ENCODE measurements at regions not wholly inside any gene's neighbourhood (a gene's known extent, or its start where the extent isn't known, plus 50 kb on each side); places are given as distances from the start of the nearest gene placed in this dataset.

- H3K4me3 ChIP-seq (ENCODE audit: control insufficient read depth in 1 of 7, extremely low read depth in 1 of 7, insufficient read depth in 4 of 7, low read depth in 2 of 7, low read length in 6 of 7), result no peak overlapping the region
- CTCF ChIA-PET, result no interaction called here
- no peaks in the 10 kb centered on the region for H3K36me3 ChIP-seq (ENCODE audit: control insufficient read depth in 4 of 4, insufficient read depth in 4 of 4, low read length in 3 of 4)
- H3K9me3 ChIP-seq (ENCODE audit: control extremely low read depth in 1 of 5, control insufficient read depth in 4 of 5, insufficient read depth in 2 of 5, low read depth in 1 of 5, low read length in 4 of 5), result no peaks in the 10 kb centered on the region
- H3K4me1 ChIP-seq (ENCODE audit: control extremely low read depth in 1 of 4, control insufficient read depth in 4 of 4, insufficient read depth in 4 of 4, low read length in 3 of 4), result no peaks in the 10 kb centered on the region
- peaks cover 0 to 3% (median 0%) of the 10 kb centered on the region in 5 experiments for H3K27me3 ChIP-seq (replicated peaks in 2 of 5; ENCODE audit: control insufficient read depth in 4 of 5, insufficient read depth in 5 of 5, low read length in 4 of 5)
- H3K27ac ChIP-seq (ENCODE audit: insufficient read depth in 1 of 2, low read depth in 1 of 2, low read length in 2 of 2, poor library complexity in 1 of 2, severe bottlenecking in 2 of 2), result no peak overlapping the region
- no peak for DNase-seq
- POLR2A ChIA-PET, result no interaction called here
- 97% methylated on average over 9 of the region's 11 CpGs for WGBS (ENCODE audit: insufficient coverage)
Measured at GRCh38 chr12:107231303-107231702, 138.0 kb upstream of the CRY1 start.

- H3K27me3 ChIP-seq (replicated peaks in 2 of 5; ENCODE audit: control insufficient read depth in 4 of 5, insufficient read depth in 5 of 5, low read length in 4 of 5), result peaks cover 0 to 2% (median 0%) of the 10 kb centered on the region in 5 experiments
- no peaks in the 10 kb centered on the region for H3K36me3 ChIP-seq (ENCODE audit: control insufficient read depth in 4 of 4, insufficient read depth in 4 of 4, low read length in 3 of 4)
- CTCF ChIA-PET, result interaction anchor here (1.0 kb wide), 1 partner anchor 9 kb away, joined by 3 read pairs; no protein-coding TSS in a partner anchor
- POLR2A ChIA-PET, result interaction anchor here (0.7 kb wide), 1 partner anchor 10 kb away, joined by 3 read pairs; no protein-coding TSS in a partner anchor
- H3K4me1 ChIP-seq (ENCODE audit: control extremely low read depth in 1 of 4, control insufficient read depth in 4 of 4, insufficient read depth in 4 of 4, low read length in 3 of 4), result peaks cover 0 to 12% (median 7%) of the 10 kb centered on the region in 4 experiments
- H3K4me3 ChIP-seq (ENCODE audit: control insufficient read depth in 1 of 7, extremely low read depth in 1 of 7, insufficient read depth in 4 of 7, low read depth in 2 of 7, low read length in 6 of 7), result no peak overlapping the region
- H3K27ac ChIP-seq (ENCODE audit: insufficient read depth in 1 of 2, low read depth in 1 of 2, low read length in 2 of 2, poor library complexity in 1 of 2, severe bottlenecking in 2 of 2), result no peak overlapping the region
- no peaks in the 10 kb centered on the region for H3K9me3 ChIP-seq (ENCODE audit: control extremely low read depth in 1 of 5, control insufficient read depth in 4 of 5, insufficient read depth in 2 of 5, low read depth in 1 of 5, low read length in 4 of 5)
- no peak for DNase-seq
- 98% methylated on average over 3 of the region's 3 CpGs for WGBS (ENCODE audit: insufficient coverage)
Measured at GRCh38 chr12:107233551-107233950, 140.2 kb upstream of the CRY1 start.

- Histone ChIP-seq H3K4me3 (ENCODE audit: control insufficient read depth in 1 of 7, extremely low read depth in 1 of 7, insufficient read depth in 4 of 7, low read depth in 2 of 7, low read length in 6 of 7) (no peak overlapping the region), H3K4me1 (ENCODE audit: control extremely low read depth in 1 of 4, control insufficient read depth in 4 of 4, insufficient read depth in 4 of 4, low read length in 3 of 4) (peaks cover 0 to 12% (median 7%) of the 10 kb centered on the region in 4 experiments), H3K36me3 (ENCODE audit: control insufficient read depth in 4 of 4, insufficient read depth in 4 of 4, low read length in 3 of 4) (no peaks in the 10 kb centered on the region), H3K9me3 (ENCODE audit: control extremely low read depth in 1 of 5, control insufficient read depth in 4 of 5, insufficient read depth in 2 of 5, low read depth in 1 of 5, low read length in 4 of 5) (no peaks in the 10 kb centered on the region), H3K27me3 (replicated peaks in 2 of 5; ENCODE audit: control insufficient read depth in 4 of 5, insufficient read depth in 5 of 5, low read length in 4 of 5) (peaks cover 0 to 2% (median 0%) of the 10 kb centered on the region in 5 experiments), H3K27ac (ENCODE audit: insufficient read depth in 1 of 2, low read depth in 1 of 2, low read length in 2 of 2, poor library complexity in 1 of 2, severe bottlenecking in 2 of 2) (no peak overlapping the region)
- POLR2A ChIA-PET, result no interaction called here
- no peak for DNase-seq
- 100% methylated on average over 2 of the region's 2 CpGs for WGBS (ENCODE audit: insufficient coverage)
- CTCF ChIA-PET, result interaction anchor here (0.7 to 1.9 kb wide), 3 partner anchors 9 to 372 kb away, joined by 3 to 5 read pairs (median 4); no protein-coding TSS in a partner anchor
Measured at GRCh38 chr12:107235600-107235999, 142.3 kb upstream of the CRY1 start.

GRCh38 chr12:107236824-107237511 is 143.6 kb upstream of the CRY1 start:
- POLR2A ChIA-PET, result no interaction called here
- H3K9me3 ChIP-seq (ENCODE audit: control extremely low read depth in 1 of 5, control insufficient read depth in 4 of 5, insufficient read depth in 2 of 5, low read depth in 1 of 5, low read length in 4 of 5), result no peaks in the 10 kb centered on the region
- peaks cover 0 to 12% (median 7%) of the 10 kb centered on the region in 4 experiments for H3K4me1 ChIP-seq (ENCODE audit: control extremely low read depth in 1 of 4, control insufficient read depth in 4 of 4, insufficient read depth in 4 of 4, low read length in 3 of 4)
- H3K27me3 ChIP-seq (replicated peaks in 2 of 5; ENCODE audit: control insufficient read depth in 4 of 5, insufficient read depth in 5 of 5, low read length in 4 of 5), result peaks cover 0 to 2% (median 0%) of the 10 kb centered on the region in 5 experiments
- CTCF ChIA-PET, result interaction anchor here (0.6 to 1.9 kb wide), 3 partner anchors 13 to 132 kb away, joined by 3 to 5 read pairs (median 3); no protein-coding TSS in a partner anchor
- H3K36me3 ChIP-seq (ENCODE audit: control insufficient read depth in 4 of 4, insufficient read depth in 4 of 4, low read length in 3 of 4), result no peaks in the 10 kb centered on the region
- H3K4me3 ChIP-seq (ENCODE audit: control insufficient read depth in 1 of 7, extremely low read depth in 1 of 7, insufficient read depth in 4 of 7, low read depth in 2 of 7, low read length in 6 of 7), result peak overlapping the region in 1 of 7 experiments; percentile 7
- no peak overlapping the region for H3K27ac ChIP-seq (ENCODE audit: insufficient read depth in 1 of 2, low read depth in 1 of 2, low read length in 2 of 2, poor library complexity in 1 of 2, severe bottlenecking in 2 of 2)
- DNase-seq, result peak in 2 of 3 donors; percentile 25 to 35
- 41% methylated on average over 6 of the region's 6 CpGs for WGBS (ENCODE audit: insufficient coverage)

GRCh38 chr12:107238296-107238695 is 144.9 kb upstream of the CRY1 start:
- ChIA-PET POLR2A (no interaction called here), CTCF (no interaction called here)
- no peak for DNase-seq
- no peak overlapping the region for H3K4me3 ChIP-seq (ENCODE audit: control insufficient read depth in 1 of 7, extremely low read depth in 1 of 7, insufficient read depth in 4 of 7, low read depth in 2 of 7, low read length in 6 of 7)
- H3K4me1 ChIP-seq (ENCODE audit: control extremely low read depth in 1 of 4, control insufficient read depth in 4 of 4, insufficient read depth in 4 of 4, low read length in 3 of 4), result peaks cover 3 to 13% (median 8%) of the 10 kb centered on the region in 4 experiments
- WGBS (ENCODE audit: insufficient coverage), result 100% methylated on average over 2 of the region's 3 CpGs
- H3K36me3 ChIP-seq (ENCODE audit: control insufficient read depth in 4 of 4, insufficient read depth in 4 of 4, low read length in 3 of 4), result no peaks in the 10 kb centered on the region
- no peak overlapping the region for H3K27ac ChIP-seq (ENCODE audit: insufficient read depth in 1 of 2, low read depth in 1 of 2, low read length in 2 of 2, poor library complexity in 1 of 2, severe bottlenecking in 2 of 2)
- no peaks in the 10 kb centered on the region for H3K9me3 ChIP-seq (ENCODE audit: control extremely low read depth in 1 of 5, control insufficient read depth in 4 of 5, insufficient read depth in 2 of 5, low read depth in 1 of 5, low read length in 4 of 5)
- H3K27me3 ChIP-seq (replicated peaks in 2 of 5; ENCODE audit: control insufficient read depth in 4 of 5, insufficient read depth in 5 of 5, low read length in 4 of 5), result peaks cover 0 to 7% (median 0%) of the 10 kb centered on the region in 5 experiments

GRCh38 chr12:107241411-107241810 is 148.1 kb upstream of the CRY1 start:
- Histone ChIP-seq H3K9me3 (ENCODE audit: control extremely low read depth in 1 of 5, control insufficient read depth in 4 of 5, insufficient read depth in 2 of 5, low read depth in 1 of 5, low read length in 4 of 5) (no peaks in the 10 kb centered on the region), H3K4me1 (ENCODE audit: control extremely low read depth in 1 of 4, control insufficient read depth in 4 of 4, insufficient read depth in 4 of 4, low read length in 3 of 4) (peaks cover 3 to 13% (median 8%) of the 10 kb centered on the region in 4 experiments), H3K27ac (ENCODE audit: insufficient read depth in 1 of 2, low read depth in 1 of 2, low read length in 2 of 2, poor library complexity in 1 of 2, severe bottlenecking in 2 of 2) (no peak overlapping the region), H3K4me3 (ENCODE audit: control insufficient read depth in 1 of 7, extremely low read depth in 1 of 7, insufficient read depth in 4 of 7, low read depth in 2 of 7, low read length in 6 of 7) (no peak overlapping the region), H3K27me3 (replicated peaks in 2 of 5; ENCODE audit: control insufficient read depth in 4 of 5, insufficient read depth in 5 of 5, low read length in 4 of 5) (peaks cover 0 to 11% (median 0%) of the 10 kb centered on the region in 5 experiments), H3K36me3 (ENCODE audit: control insufficient read depth in 4 of 4, insufficient read depth in 4 of 4, low read length in 3 of 4) (no peaks in the 10 kb centered on the region)
- POLR2A ChIA-PET, result no interaction called here
- CTCF ChIA-PET, result no interaction called here
- 78% methylated on average over 1 of the region's 1 CpG for WGBS (ENCODE audit: insufficient coverage)
- DNase-seq, result no peak

- CTCF ChIA-PET, result no interaction called here
- 8% methylated on average over 3 of the region's 4 CpGs for WGBS (ENCODE audit: insufficient coverage)
- POLR2A ChIA-PET, result no interaction called here
Measured at GRCh38 chr12:107242189-107242588, 148.8 kb upstream of the CRY1 start.

More at GRCh38 chr12:107242189-107242588, 148.8 kb upstream of the CRY1 start:
- no peak overlapping the region for H3K4me3 ChIP-seq (ENCODE audit: control insufficient read depth in 1 of 7, extremely low read depth in 1 of 7, insufficient read depth in 4 of 7, low read depth in 2 of 7, low read length in 6 of 7)
- H3K36me3 ChIP-seq (ENCODE audit: control insufficient read depth in 4 of 4, insufficient read depth in 4 of 4, low read length in 3 of 4), result no peaks in the 10 kb centered on the region
- H3K9me3 ChIP-seq (ENCODE audit: control extremely low read depth in 1 of 5, control insufficient read depth in 4 of 5, insufficient read depth in 2 of 5, low read depth in 1 of 5, low read length in 4 of 5), result no peaks in the 10 kb centered on the region
- peak in 2 of 3 donors; percentile 15 for DNase-seq
- peaks cover 0 to 6% (median 4%) of the 10 kb centered on the region in 4 experiments for H3K4me1 ChIP-seq (ENCODE audit: control extremely low read depth in 1 of 4, control insufficient read depth in 4 of 4, insufficient read depth in 4 of 4, low read length in 3 of 4)
- H3K27ac ChIP-seq (ENCODE audit: insufficient read depth in 1 of 2, low read depth in 1 of 2, low read length in 2 of 2, poor library complexity in 1 of 2, severe bottlenecking in 2 of 2), result no peak overlapping the region
- H3K27me3 ChIP-seq (replicated peaks in 2 of 5; ENCODE audit: control insufficient read depth in 4 of 5, insufficient read depth in 5 of 5, low read length in 4 of 5), result peaks cover 0 to 11% (median 0%) of the 10 kb centered on the region in 5 experiments

Measured in common myeloid progenitor, CD34-positive (primary cell).